ENCODE measurements at regions not wholly inside any gene's neighbourhood (a gene's known extent, or its start where the extent isn't known, plus 50 kb on each side); places are given as distances from the start of the nearest gene placed in this dataset.

DNA sequence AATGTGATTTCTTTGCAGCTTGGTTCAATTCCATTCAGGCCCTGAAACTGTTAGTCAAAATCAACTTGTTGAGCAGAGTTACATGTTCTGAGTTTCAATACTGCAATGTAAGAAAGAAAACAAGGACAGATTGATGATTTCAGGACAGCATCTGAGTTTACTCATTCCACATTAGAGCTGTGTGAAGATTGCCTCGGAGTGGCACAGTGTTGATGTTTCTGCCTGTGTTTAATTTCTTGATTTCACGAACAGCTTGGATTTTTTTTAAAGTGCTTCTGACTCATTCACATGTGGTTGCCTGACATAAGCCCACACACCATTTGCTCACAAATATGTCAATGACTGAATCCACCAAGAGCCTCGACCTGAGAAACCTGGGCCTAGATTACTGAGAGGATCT, 101.2 kb upstream of the PARD3 start:
- Mint-ChIP-seq H3K4me1 (no peaks in the 10 kb centered on the region), H3K9me3 (no peaks in the 10 kb centered on the region), H3K4me3 (no peak overlapping the region), H3K27me3 (ENCODE audit: low read depth in 2 of 2) (no peaks in the 10 kb centered on the region), H3K36me3 (no peaks in the 10 kb centered on the region), H3K27ac (no peak overlapping the region)
- TF ChIP-seq CTCF (IDR thresholded peaks at IDR 0.05): no peak
- Histone ChIP-seq H3K4me3 (ENCODE audit: low read length) (no peak overlapping the region), H3K36me3 (ENCODE audit: control insufficient read depth, insufficient read depth, low read length) (no peaks in the 10 kb centered on the region), H3K4me1 (ENCODE audit: control insufficient read depth, insufficient read depth, low read length) (no peaks in the 10 kb centered on the region), H3K27me3 (ENCODE audit: control insufficient read depth, insufficient read depth, low read length) (no peaks in the 10 kb centered on the region), H3K9me3 (ENCODE audit: control insufficient read depth, insufficient read depth, low read length) (no peaks in the 10 kb centered on the region), H3K27ac (ENCODE audit: low read length) (no peak overlapping the region)
- WGBS (ENCODE audit: insufficient coverage): 76% methylated on average over 2 of the region's 3 CpGs
- intact Hi-C loops (cut with micrococcal nuclease): no loop called here
- ATAC-seq (no peak), DNase-seq (no peak)

- ATAC-seq: no peak
- no peaks in the 10 kb centered on the region for H3K27me3 ChIP-seq (ENCODE audit: control insufficient read depth, insufficient read depth, low read length)
- DNase-seq: no peak
- Mint-ChIP-seq H3K9me3 (no peaks in the 10 kb centered on the region), H3K36me3 (no peaks in the 10 kb centered on the region), H3K4me3 (no peak overlapping the region), H3K27ac (no peak overlapping the region), H3K27me3 (ENCODE audit: low read depth in 2 of 2) (no peaks in the 10 kb centered on the region), H3K4me1 (no peaks in the 10 kb centered on the region)
- H3K4me1 ChIP-seq (ENCODE audit: control insufficient read depth, insufficient read depth, low read length): no peaks in the 10 kb centered on the region
- no peak overlapping the region for H3K27ac ChIP-seq (ENCODE audit: low read length)
- 88% methylated on average over 5 of the region's 5 CpGs for WGBS (ENCODE audit: insufficient coverage)
- no peak overlapping the region for H3K4me3 ChIP-seq (ENCODE audit: low read length)
- no peaks in the 10 kb centered on the region for H3K9me3 ChIP-seq (ENCODE audit: control insufficient read depth, insufficient read depth, low read length)
- intact Hi-C loops (cut with micrococcal nuclease): no loop called here
- TF ChIP-seq CTCF (IDR thresholded peaks at IDR 0.05): no peak
- no peaks in the 10 kb centered on the region for H3K36me3 ChIP-seq (ENCODE audit: control insufficient read depth, insufficient read depth, low read length)
Measured at GRCh38 chr10:34912771-34913170, 97.7 kb upstream of the PARD3 start.

DNA sequence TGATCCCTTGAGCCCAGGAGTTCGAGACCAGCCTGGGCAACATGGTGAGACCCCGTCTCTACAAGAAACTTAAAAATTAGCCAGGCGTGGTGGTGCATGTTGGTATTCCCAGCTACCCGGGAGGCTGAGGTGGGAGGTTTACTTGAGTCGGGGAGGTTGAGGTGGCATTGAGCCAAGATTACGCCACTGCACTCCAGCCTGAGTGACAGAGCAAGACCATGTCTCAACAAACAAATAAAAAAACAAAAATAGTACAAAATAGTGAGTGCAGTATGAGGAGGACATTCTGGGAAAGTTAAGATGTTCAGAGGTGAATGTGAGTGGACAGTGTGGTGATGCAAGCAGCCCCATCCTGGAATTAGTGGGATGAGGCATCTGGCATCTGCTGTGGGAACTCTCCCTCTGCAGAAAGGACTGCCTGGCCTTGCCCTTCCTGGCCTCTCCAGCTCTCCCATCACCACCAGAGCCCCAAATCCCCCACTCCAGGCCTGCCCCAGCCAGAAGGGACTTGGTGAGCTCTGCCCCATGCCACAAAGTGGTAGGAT, 96.6 kb upstream of the PARD3 start:
- no peak for DNase-seq
- Mint-ChIP-seq H3K27ac (no peak overlapping the region), H3K9me3 (no peaks in the 10 kb centered on the region), H3K4me1 (no peaks in the 10 kb centered on the region), H3K36me3 (no peaks in the 10 kb centered on the region), H3K4me3 (no peak overlapping the region), H3K27me3 (ENCODE audit: low read depth in 2 of 2) (no peaks in the 10 kb centered on the region)
- H3K4me3 ChIP-seq (ENCODE audit: low read length): no peak overlapping the region
- no peaks in the 10 kb centered on the region for H3K9me3 ChIP-seq (ENCODE audit: control insufficient read depth, insufficient read depth, low read length)
- intact Hi-C loops (cut with micrococcal nuclease): no loop called here
- H3K27ac ChIP-seq (ENCODE audit: low read length): no peak overlapping the region
- 88% methylated on average over 6 of the region's 6 CpGs for WGBS (ENCODE audit: insufficient coverage)
- TF ChIP-seq CTCF (IDR thresholded peaks at IDR 0.05): no peak
- H3K4me1 ChIP-seq (ENCODE audit: control insufficient read depth, insufficient read depth, low read length): no peaks in the 10 kb centered on the region
- ATAC-seq: no peak
- H3K36me3 ChIP-seq (ENCODE audit: control insufficient read depth, insufficient read depth, low read length): no peaks in the 10 kb centered on the region
- H3K27me3 ChIP-seq (ENCODE audit: control insufficient read depth, insufficient read depth, low read length): no peaks in the 10 kb centered on the region

GRCh38 chr10:34908481-34908880, 93.4 kb upstream of the PARD3 start:
- Histone ChIP-seq H3K4me3 (ENCODE audit: low read length) (no peak overlapping the region), H3K4me1 (ENCODE audit: control insufficient read depth, insufficient read depth, low read length) (no peaks in the 10 kb centered on the region), H3K36me3 (ENCODE audit: control insufficient read depth, insufficient read depth, low read length) (no peaks in the 10 kb centered on the region), H3K9me3 (ENCODE audit: control insufficient read depth, insufficient read depth, low read length) (no peaks in the 10 kb centered on the region), H3K27ac (ENCODE audit: low read length) (no peak overlapping the region), H3K27me3 (ENCODE audit: control insufficient read depth, insufficient read depth, low read length) (no peaks in the 10 kb centered on the region)
- DNase-seq (no peak), ATAC-seq (no peak)
- no peaks in the 10 kb centered on the region for H3K4me1 Mint-ChIP-seq
- H3K4me3 Mint-ChIP-seq: no peak overlapping the region
- H3K27me3 Mint-ChIP-seq (ENCODE audit: low read depth in 2 of 2): no peaks in the 10 kb centered on the region
- H3K9me3 Mint-ChIP-seq: no peaks in the 10 kb centered on the region
- no peaks in the 10 kb centered on the region for H3K36me3 Mint-ChIP-seq
- no peak overlapping the region for H3K27ac Mint-ChIP-seq
- 69% methylated on average over 5 of the region's 5 CpGs for WGBS (ENCODE audit: insufficient coverage)
- no peak for TF ChIP-seq CTCF (IDR thresholded peaks at IDR 0.05)
- intact Hi-C loops (cut with micrococcal nuclease): no loop called here
